ENCODE measurements at regions not wholly inside any gene's neighbourhood (a gene's known extent, or its start where the extent isn't known, plus 50 kb on each side); places are given as distances from the start of the nearest gene placed in this dataset.

GRCh38 chrX:134718105-134718965 lies 60.1 kb upstream of the PLAC1 start:
- no peak for DNase-seq

GRCh38 chrX:134717698-134718097 lies 59.4 kb upstream of the PLAC1 start:
- DNase-seq, result no peak

GRCh38 chrX:134716620-134717012 lies 58.3 kb upstream of the PLAC1 start:
- DNase-seq, result no peak

- DNase-seq, result no peak
Observed at GRCh38 chrX:134715930-134716619, 57.8 kb upstream of the PLAC1 start.

- DNase-seq, result no peak
Observed at GRCh38 chrX:134714633-134715110, 56.4 kb upstream of the PLAC1 start.

- no peak for DNase-seq
Observed at GRCh38 chrX:134713618-134714107, 55.4 kb upstream of the PLAC1 start.

- no peak for DNase-seq
Observed at GRCh38 chrX:134712272-134712671, 54.0 kb upstream of the PLAC1 start.

- no peak for DNase-seq
Observed at GRCh38 chrX:134711135-134711921, 53.1 kb upstream of the PLAC1 start.
